WERI-Rb-1 (cell line): ENCODE measurements at regions not wholly inside any gene's neighbourhood (a gene's known extent, or its start where the extent isn't known, plus 50 kb on each side); places are given as distances from the start of the nearest gene placed in this dataset.

Experiments used
- DNase-seq: peaks from one replicate; pipeline ENCODE4 v3.0.0-alpha.2; 2020
- H3K27ac ChIP-seq: fragments of 250-450 bp; sonication (Bioruptor Pico); 2 replicates; pipeline ENCODE4 v1.5.1; 2020; ENCODE audit warnings: mild to moderate bottlenecking, moderate library complexity
- H3K27me3 ChIP-seq: fragments of 250-450 bp; sonication (Bioruptor Pico); 2 replicates; pipeline ENCODE4 v1.5.1; 2021; ENCODE audit warnings: mild to moderate bottlenecking, low read depth, moderate library complexity; ENCODE audit not compliant: insufficient read depth, severe bottlenecking
- H3K36me3 ChIP-seq: fragments of 250-450 bp; sonication (Bioruptor Pico); 2 replicates; pipeline ENCODE4 v1.5.1; 2020; ENCODE audit warnings: mild to moderate bottlenecking, moderate library complexity
- H3K4me3 ChIP-seq: 2 replicates; pipeline ENCODE4 v1.5.1; 2011; ENCODE audit warnings: low read depth, mild to moderate bottlenecking, control low read depth, low read length
- H3K9me3 ChIP-seq: fragments of 250-450 bp; sonication (Bioruptor Pico); 2 replicates; pipeline ENCODE4 v1.5.1; 2021; ENCODE audit warnings: mild to moderate bottlenecking, moderate library complexity; ENCODE audit not compliant: severe bottlenecking
- TF ChIP-seq, protein P1 (sequence below): IDR thresholded peaks from 2 replicates; pipeline ENCODE4 v1.5.1; 2011; ENCODE audit warnings: low read depth, mild to moderate bottlenecking, control low read depth, inconsistent platforms, low read length

DNA sequence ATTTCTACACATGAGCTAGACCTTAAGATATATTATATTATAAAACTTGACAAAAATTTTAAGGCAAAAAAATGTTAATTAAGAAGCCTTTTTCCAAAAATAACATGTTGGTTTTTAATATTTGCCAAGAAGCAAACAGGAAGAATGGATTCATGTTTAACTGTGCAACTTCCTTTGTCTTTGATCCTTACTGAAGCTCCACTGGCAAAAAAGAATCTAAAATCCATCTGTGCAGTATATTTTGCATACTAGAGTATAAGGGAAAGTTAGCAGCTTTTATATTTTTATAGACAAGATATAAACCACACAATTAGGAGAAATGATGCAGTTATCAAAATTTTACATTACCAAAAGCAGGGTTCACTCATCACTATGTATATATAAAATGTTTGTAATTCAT lies 76.9 kb upstream of the RGS18 start:
- no peaks in the 10 kb centered on the region for H3K9me3 ChIP-seq
- no peaks in the 10 kb centered on the region for H3K36me3 ChIP-seq
- no peaks in the 10 kb centered on the region for H3K27me3 ChIP-seq
- no peak for DNase-seq
- H3K27ac ChIP-seq: no peak overlapping the region
- no peak overlapping the region for H3K4me3 ChIP-seq
- TF ChIP-seq, protein P1, sequence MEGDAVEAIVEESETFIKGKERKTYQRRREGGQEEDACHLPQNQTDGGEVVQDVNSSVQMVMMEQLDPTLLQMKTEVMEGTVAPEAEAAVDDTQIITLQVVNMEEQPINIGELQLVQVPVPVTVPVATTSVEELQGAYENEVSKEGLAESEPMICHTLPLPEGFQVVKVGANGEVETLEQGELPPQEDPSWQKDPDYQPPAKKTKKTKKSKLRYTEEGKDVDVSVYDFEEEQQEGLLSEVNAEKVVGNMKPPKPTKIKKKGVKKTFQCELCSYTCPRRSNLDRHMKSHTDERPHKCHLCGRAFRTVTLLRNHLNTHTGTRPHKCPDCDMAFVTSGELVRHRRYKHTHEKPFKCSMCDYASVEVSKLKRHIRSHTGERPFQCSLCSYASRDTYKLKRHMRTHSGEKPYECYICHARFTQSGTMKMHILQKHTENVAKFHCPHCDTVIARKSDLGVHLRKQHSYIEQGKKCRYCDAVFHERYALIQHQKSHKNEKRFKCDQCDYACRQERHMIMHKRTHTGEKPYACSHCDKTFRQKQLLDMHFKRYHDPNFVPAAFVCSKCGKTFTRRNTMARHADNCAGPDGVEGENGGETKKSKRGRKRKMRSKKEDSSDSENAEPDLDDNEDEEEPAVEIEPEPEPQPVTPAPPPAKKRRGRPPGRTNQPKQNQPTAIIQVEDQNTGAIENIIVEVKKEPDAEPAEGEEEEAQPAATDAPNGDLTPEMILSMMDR: no peak

DNA sequence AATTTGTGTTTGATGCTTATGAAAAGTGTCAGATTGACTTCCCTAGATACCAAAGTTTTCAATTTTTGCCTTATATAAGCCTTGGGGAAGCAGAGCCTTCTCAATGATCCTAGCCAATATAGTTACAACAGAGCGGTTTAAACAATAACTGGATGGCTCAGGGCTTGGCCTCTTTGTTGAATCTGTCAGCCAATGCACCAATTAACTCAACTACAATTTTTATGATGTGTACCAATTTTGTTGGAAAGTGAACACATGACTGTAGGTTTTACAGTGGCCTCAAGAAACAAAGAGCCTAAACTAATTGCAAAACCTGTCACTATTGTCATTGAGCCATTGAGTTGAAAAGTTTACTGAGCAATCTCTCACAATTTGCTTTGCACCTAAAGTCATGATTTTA lies 71.6 kb upstream of the RGS18 start:
- H3K36me3 ChIP-seq: no peaks in the 10 kb centered on the region
- DNase-seq: no peak
- TF ChIP-seq, protein P1: no peak

DNA sequence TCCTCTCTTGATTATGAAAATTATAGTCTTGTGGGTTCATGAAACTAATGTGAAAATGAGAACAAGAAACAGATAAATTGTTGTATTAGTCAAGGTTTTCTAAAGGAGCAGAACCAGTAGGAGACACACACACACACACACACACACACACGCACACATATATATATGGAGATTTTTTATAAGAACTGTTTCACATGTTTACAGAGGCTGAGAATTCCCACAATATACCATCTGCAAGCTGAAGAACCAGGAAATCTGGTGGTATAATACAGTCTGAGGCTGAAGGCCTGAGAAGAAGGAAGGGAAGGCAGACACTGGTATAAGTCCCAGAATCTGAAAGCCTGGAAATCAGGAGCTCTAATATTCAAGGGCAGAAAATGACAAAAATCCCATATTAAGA lies 70.9 kb upstream of the RGS18 start:
- Histone ChIP-seq H3K27ac (no peak overlapping the region), H3K36me3 (no peaks in the 10 kb centered on the region), H3K9me3 (no peaks in the 10 kb centered on the region), H3K4me3 (no peak overlapping the region), H3K27me3 (no peaks in the 10 kb centered on the region)
- TF ChIP-seq, protein P1: no peak
- DNase-seq: no peak

More for the DNA sequence above, 71.6 kb upstream of the RGS18 start:
- H3K9me3 ChIP-seq: no peaks in the 10 kb centered on the region
- no peaks in the 10 kb centered on the region for H3K27me3 ChIP-seq
- H3K4me3 ChIP-seq: no peak overlapping the region
- no peak overlapping the region for H3K27ac ChIP-seq

DNA sequence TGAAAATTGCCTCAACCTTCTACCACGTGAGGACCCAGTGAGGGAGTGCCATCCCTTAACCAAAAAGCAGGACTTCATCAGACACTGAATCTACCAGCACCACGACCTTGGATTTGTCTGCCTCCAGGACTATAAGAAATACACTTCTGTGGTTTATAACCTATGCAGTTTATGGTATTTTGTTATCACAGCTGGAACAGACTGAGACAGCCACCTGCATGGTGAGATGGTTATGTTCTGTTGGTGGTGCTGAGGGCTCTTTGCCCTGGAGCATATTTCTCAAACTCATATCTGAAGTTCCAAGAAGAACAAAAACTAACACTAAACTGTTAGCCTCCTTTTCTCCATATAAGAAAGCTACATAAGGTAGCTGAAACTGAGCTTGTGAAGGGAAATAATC lies 69.8 kb upstream of the RGS18 start:
- TF ChIP-seq, protein P1: no peak
- Histone ChIP-seq H3K4me3 (no peak overlapping the region), H3K36me3 (no peaks in the 10 kb centered on the region), H3K27me3 (no peaks in the 10 kb centered on the region), H3K27ac (no peak overlapping the region), H3K9me3 (no peaks in the 10 kb centered on the region)
- no peak for DNase-seq

DNA sequence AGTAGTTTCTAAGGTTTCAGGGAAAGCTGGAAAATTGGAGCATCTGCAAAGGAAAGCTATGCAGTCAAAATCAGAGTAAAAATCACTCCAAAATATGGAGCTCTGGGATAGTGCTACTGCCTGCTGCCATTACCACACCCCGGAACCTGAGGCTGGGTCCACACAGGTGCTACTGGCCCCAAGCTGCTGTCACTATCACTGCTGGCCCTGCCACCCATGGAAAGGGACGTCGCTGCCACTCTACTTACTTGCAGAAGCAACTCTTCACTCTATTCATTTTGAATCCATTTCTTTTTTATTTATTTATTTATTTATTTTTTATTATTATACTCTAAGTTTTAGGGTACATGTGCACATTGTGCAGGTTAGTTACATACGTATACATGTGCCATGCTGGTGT lies 60.3 kb upstream of the RGS18 start:
- no peaks in the 10 kb centered on the region for H3K9me3 ChIP-seq
- no peak overlapping the region for H3K4me3 ChIP-seq
- TF ChIP-seq, protein P1: no peak
- no peaks in the 10 kb centered on the region for H3K36me3 ChIP-seq
- no peak overlapping the region for H3K27ac ChIP-seq
- no peaks in the 10 kb centered on the region for H3K27me3 ChIP-seq
- no peak for DNase-seq

DNA sequence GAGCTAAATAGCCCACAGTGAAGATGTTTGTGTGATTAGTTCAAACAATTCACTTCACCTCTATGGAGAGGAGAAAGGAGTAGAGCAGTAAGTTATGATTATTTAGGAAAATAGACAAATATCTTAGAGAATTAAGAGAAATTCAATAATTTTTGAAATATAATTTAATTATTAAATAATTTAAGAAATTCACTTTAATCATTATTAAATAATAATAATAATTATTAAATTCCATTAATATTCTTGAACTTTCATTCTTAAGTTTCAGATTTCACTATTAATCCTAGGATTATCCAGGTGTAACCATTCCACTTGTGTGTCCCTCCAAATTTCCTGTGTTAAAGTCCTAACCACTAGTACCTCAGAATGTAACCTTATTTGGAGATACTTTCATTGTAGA lies 58.9 kb upstream of the RGS18 start:
- Histone ChIP-seq H3K36me3 (no peaks in the 10 kb centered on the region), H3K27ac (no peak overlapping the region), H3K9me3 (no peaks in the 10 kb centered on the region), H3K4me3 (no peak overlapping the region), H3K27me3 (no peaks in the 10 kb centered on the region)
- DNase-seq: no peak
- TF ChIP-seq, protein P1: no peak
